Esophagus muscularis mucosa (tissue), 3 donors: ENCODE measurements at regions not wholly inside any gene's neighbourhood (a gene's known extent, or its start where the extent isn't known, plus 50 kb on each side); places are given as distances from the start of the nearest gene placed in this dataset.

Experiments used
- EP300 ChIP-seq: sonication (generic); formaldehyde crosslinking; IDR thresholded peaks from one replicate; pipeline ENCODE4 v1.6.1; 2017; ENCODE audit warnings: antibody characterized with exemption
- TF ChIP-seq, protein P1 (sequence below), 3 experiments: fragments of 200-600 bp in 2 of 3; fragments of 450-650 bp in 1 of 3; sonication (generic) in 2 of 3; IDR thresholded peaks; one replicate each; pipeline ENCODE4 v1.5.1; 2017 to 2019; ENCODE audit warnings: antibody characterized with exemption in 3 of 3, mild to moderate bottlenecking in 2 of 3, moderate library complexity in 1 of 3

DNA sequence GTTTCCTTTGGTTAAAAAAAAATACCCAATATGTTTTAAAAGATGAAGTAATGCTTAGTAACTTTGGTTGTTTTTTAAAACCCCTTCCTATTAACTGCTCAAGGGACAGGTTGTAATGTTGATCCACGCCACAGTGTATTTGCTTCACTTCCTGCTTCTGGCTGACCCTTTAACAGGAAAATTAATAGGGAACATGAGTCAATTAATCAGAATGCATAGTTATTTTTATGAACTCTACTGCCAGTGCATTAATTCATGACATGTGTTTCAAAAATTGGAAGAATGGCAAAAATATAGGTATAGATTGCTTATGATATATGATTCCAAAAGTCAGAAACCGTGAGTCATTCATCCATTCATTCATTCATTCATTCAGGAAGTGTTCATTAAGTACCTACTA is 204.8 kb downstream of the SETD4 start:
- TF ChIP-seq, protein P1, sequence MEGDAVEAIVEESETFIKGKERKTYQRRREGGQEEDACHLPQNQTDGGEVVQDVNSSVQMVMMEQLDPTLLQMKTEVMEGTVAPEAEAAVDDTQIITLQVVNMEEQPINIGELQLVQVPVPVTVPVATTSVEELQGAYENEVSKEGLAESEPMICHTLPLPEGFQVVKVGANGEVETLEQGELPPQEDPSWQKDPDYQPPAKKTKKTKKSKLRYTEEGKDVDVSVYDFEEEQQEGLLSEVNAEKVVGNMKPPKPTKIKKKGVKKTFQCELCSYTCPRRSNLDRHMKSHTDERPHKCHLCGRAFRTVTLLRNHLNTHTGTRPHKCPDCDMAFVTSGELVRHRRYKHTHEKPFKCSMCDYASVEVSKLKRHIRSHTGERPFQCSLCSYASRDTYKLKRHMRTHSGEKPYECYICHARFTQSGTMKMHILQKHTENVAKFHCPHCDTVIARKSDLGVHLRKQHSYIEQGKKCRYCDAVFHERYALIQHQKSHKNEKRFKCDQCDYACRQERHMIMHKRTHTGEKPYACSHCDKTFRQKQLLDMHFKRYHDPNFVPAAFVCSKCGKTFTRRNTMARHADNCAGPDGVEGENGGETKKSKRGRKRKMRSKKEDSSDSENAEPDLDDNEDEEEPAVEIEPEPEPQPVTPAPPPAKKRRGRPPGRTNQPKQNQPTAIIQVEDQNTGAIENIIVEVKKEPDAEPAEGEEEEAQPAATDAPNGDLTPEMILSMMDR (IDR thresholded peaks at IDR 0.05), result no peak
- no peak for TF ChIP-seq EP300
